GM13977 (cell line): ENCODE measurements at regions not wholly inside any gene's neighbourhood (a gene's known extent, or its start where the extent isn't known, plus 50 kb on each side); places are given as distances from the start of the nearest gene placed in this dataset.

Experiments
- DNase-seq: peaks from one replicate; pipeline ENCODE4 v3.0.0; 2012; ENCODE audit warnings: low spot score
- CTCF ChIP-seq: IDR thresholded peaks from 2 replicates; pipeline ENCODE4 v1.5.1; 2012; ENCODE audit warnings: mild to moderate bottlenecking, control low read depth; ENCODE audit not compliant: insufficient read depth; ENCODE audit errors: extremely low read depth, missing control alignments
- in situ Hi-C: fragments of 300-500 bp; cut with MboI; formaldehyde crosslinking; loops from one replicate; pipeline ENCODE4 v1.12.0; 2022; ENCODE audit warnings: low sequenced_read_pairs, low pct_unique_long_range_greater_than_20kb, mixed read lengths, inconsistent platforms; ENCODE audit not compliant: unreplicated experiment

DNA sequence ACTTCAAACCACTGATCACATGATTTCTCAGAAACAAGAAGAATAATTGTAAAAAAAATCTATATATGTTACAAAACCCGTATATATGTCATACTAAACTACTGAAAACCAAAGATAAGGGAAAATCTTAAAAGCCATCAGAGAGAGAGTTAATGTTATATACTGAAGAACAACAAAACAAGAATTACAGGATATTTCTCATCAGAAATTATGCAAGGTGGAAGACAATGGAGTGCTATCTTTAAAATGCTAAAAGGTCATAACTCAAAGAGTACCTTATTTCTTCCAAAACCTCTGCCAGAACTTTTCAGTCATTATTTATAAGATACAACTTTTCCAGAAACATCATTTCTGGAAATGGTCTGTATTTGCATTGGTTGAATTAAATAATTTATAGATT is 256.8 kb downstream of the RBM26 start:
- DNase-seq, result no peak
- in situ Hi-C loops, result no loop called here
- no peak for TF ChIP-seq CTCF

DNA sequence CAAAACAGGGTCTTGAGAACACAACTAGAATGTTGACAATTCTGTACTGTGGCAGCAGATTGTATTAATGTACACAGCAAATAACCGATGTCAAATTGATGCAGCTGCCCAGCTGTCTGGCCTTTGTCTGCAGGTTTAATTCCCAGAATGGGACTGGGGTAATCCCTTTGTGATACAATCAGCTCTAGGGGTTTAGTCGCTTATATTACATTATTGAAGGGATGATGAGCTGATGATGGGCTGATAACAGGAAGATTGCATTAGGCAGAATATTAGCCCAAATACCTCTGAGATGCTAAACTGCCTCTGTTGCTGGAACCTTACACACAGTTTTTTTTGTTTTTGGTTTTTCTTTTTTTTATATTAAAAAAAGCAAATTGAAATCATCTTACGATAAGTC is 265.0 kb downstream of the RBM26 start:
- no peak for DNase-seq

GRCh38 chr13:79128158-79128557 is 277.9 kb downstream of the RBM26 start:
- no peak for DNase-seq
- in situ Hi-C loops, result no loop called here
- TF ChIP-seq CTCF, result no peak

More for the DNA sequence above, 265.0 kb downstream of the RBM26 start:
- no peak for TF ChIP-seq CTCF
- in situ Hi-C loops, result no loop called here

GRCh38 chr13:79126706-79127105 is 279.3 kb downstream of the RBM26 start:
- in situ Hi-C loops, result no loop called here
- no peak for TF ChIP-seq CTCF
- no peak for DNase-seq

- in situ Hi-C loops, result no loop called here
- DNase-seq, result no peak
- no peak for TF ChIP-seq CTCF
Measured at GRCh38 chr13:79124183-79124582, 281.9 kb downstream of the RBM26 start.

GRCh38 chr13:79121286-79121685 is 284.8 kb downstream of the RBM26 start:
- in situ Hi-C loops, result no loop called here
- TF ChIP-seq CTCF, result no peak
- no peak for DNase-seq

GRCh38 chr13:79119578-79120107 is 286.4 kb downstream of the RBM26 start:
- in situ Hi-C loops, result no loop called here
- no peak for TF ChIP-seq CTCF
- no peak for DNase-seq
